ENCODE measurements at regions not wholly inside any gene's neighbourhood (a gene's known extent, or its start where the extent isn't known, plus 50 kb on each side); places are given as distances from the start of the nearest gene placed in this dataset.

GRCh38 chr2:203789618-203790017 is 78.0 kb upstream of the CTLA4 start:
- no peak overlapping the region for H3K4me3 ChIP-seq (ENCODE audit: insufficient read depth, low read length)
- H3K27ac ChIP-seq (ENCODE audit: low read depth, low read length) = peak overlapping the region; percentile 86
- TF ChIP-seq CTCF (IDR thresholded peaks at IDR 0.05; ENCODE audit: extremely low read depth, low read depth, low read length) = no peak

GRCh38 chr2:203790134-203790852 is 77.3 kb upstream of the CTLA4 start:
- no peak overlapping the region for H3K4me2 ChIP-seq (ENCODE audit: insufficient read depth, low read length)
- no peaks in the 10 kb centered on the region for H3K9me3 ChIP-seq (ENCODE audit: low read depth, low read length)
- H3K4me1 ChIP-seq (ENCODE audit: insufficient read depth, low read length) = peaks cover 38% of the 10 kb centered on the region
- no peaks in the 10 kb centered on the region for H3K36me3 ChIP-seq (ENCODE audit: insufficient read depth, low read length)
- peak overlapping the region; percentile 86 for H3K27ac ChIP-seq (ENCODE audit: low read depth, low read length)
- no peak overlapping the region for H3K4me3 ChIP-seq (ENCODE audit: insufficient read depth, low read length)
- H4K20me1 ChIP-seq (ENCODE audit: insufficient read depth, low read length) = no peaks in the 10 kb centered on the region
- TF ChIP-seq CTCF (IDR thresholded peaks at IDR 0.05; ENCODE audit: extremely low read depth, low read depth, low read length) = no peak
- no peaks in the 10 kb centered on the region for H3K79me2 ChIP-seq (ENCODE audit: insufficient read depth, low read length)
- peak; percentile 82 for DNase-seq (ENCODE audit: insufficient read length, low spot score, missing footprints)
- H3K27me3 ChIP-seq (ENCODE audit: insufficient read depth, low read length) = no peaks in the 10 kb centered on the region
- no peak overlapping the region for H2AFZ ChIP-seq (ENCODE audit: low read length)

More at GRCh38 chr2:203789618-203790017, 78.0 kb upstream of the CTLA4 start:
- no peak overlapping the region for H3K4me2 ChIP-seq (ENCODE audit: insufficient read depth, low read length)
- peaks cover 38% of the 10 kb centered on the region for H3K4me1 ChIP-seq (ENCODE audit: insufficient read depth, low read length)
- peak overlapping the region; percentile 5 for H2AFZ ChIP-seq (ENCODE audit: low read length)
- H3K27me3 ChIP-seq (ENCODE audit: insufficient read depth, low read length) = no peaks in the 10 kb centered on the region
- H3K79me2 ChIP-seq (ENCODE audit: insufficient read depth, low read length) = no peaks in the 10 kb centered on the region
- no peaks in the 10 kb centered on the region for H3K36me3 ChIP-seq (ENCODE audit: insufficient read depth, low read length)
- DNase-seq (ENCODE audit: insufficient read length, low spot score, missing footprints) = peak; percentile 84
- H3K9me3 ChIP-seq (ENCODE audit: low read depth, low read length) = no peaks in the 10 kb centered on the region
- H4K20me1 ChIP-seq (ENCODE audit: insufficient read depth, low read length) = no peaks in the 10 kb centered on the region

GRCh38 chr2:203796248-203797010 is 71.1 kb upstream of the CTLA4 start:
- H2AFZ ChIP-seq (ENCODE audit: low read length) = no peak overlapping the region
- H3K27ac ChIP-seq (ENCODE audit: low read depth, low read length) = peak overlapping the region; percentile 83
- no peak overlapping the region for H3K4me2 ChIP-seq (ENCODE audit: insufficient read depth, low read length)

More at GRCh38 chr2:203796248-203797010, 71.1 kb upstream of the CTLA4 start:
- Histone ChIP-seq H3K4me1 (ENCODE audit: insufficient read depth, low read length) (peaks cover 24% of the 10 kb centered on the region), H3K27me3 (ENCODE audit: insufficient read depth, low read length) (no peaks in the 10 kb centered on the region), H3K36me3 (ENCODE audit: insufficient read depth, low read length) (no peaks in the 10 kb centered on the region), H3K4me3 (ENCODE audit: insufficient read depth, low read length) (no peak overlapping the region), H3K9me3 (ENCODE audit: low read depth, low read length) (no peaks in the 10 kb centered on the region), H4K20me1 (ENCODE audit: insufficient read depth, low read length) (no peaks in the 10 kb centered on the region), H3K79me2 (ENCODE audit: insufficient read depth, low read length) (no peaks in the 10 kb centered on the region)
- no peak for TF ChIP-seq CTCF (IDR thresholded peaks at IDR 0.05; ENCODE audit: extremely low read depth, low read depth, low read length)
- DNase-seq (ENCODE audit: insufficient read length, low spot score, missing footprints) = no peak

Measured in osteoblast (primary cell).